ENCODE measurements at regions not wholly inside any gene's neighbourhood (a gene's known extent, or its start where the extent isn't known, plus 50 kb on each side); places are given as distances from the start of the nearest gene placed in this dataset.

GRCh38 chr6:144500892-144501291, 215.8 kb downstream of the UTRN start:
- TF ChIP-seq CTCF (IDR thresholded peaks at IDR 0.05) (no peak), POLR2A (IDR thresholded peaks at IDR 0.05) (no peak)
